A673 (cell line): ENCODE measurements at regions not wholly inside any gene's neighbourhood (a gene's known extent, or its start where the extent isn't known, plus 50 kb on each side); places are given as distances from the start of the nearest gene placed in this dataset.

Source experiments
- CTCF ChIP-seq: fragments of 300-800, 200-600 bp; sonication (generic); conservative IDR thresholded peaks from 2 replicates; pipeline ENCODE4 v1.5.1; 2017; ENCODE audit warnings: low read depth, mild to moderate bottlenecking, antibody characterized with exemption, low read length, moderate library complexity, mixed read lengths
- EZH2 ChIP-seq: fragments of 200-600 bp; sonication (generic); IDR thresholded peaks from 2 replicates; pipeline ENCODE4 v1.6.1; 2017; ENCODE audit warnings: borderline replicate concordance, low read depth, mild to moderate bottlenecking, mixed read lengths, antibody characterized with exemption, low read length; ENCODE audit not compliant: poor library complexity, severe bottlenecking

DNA sequence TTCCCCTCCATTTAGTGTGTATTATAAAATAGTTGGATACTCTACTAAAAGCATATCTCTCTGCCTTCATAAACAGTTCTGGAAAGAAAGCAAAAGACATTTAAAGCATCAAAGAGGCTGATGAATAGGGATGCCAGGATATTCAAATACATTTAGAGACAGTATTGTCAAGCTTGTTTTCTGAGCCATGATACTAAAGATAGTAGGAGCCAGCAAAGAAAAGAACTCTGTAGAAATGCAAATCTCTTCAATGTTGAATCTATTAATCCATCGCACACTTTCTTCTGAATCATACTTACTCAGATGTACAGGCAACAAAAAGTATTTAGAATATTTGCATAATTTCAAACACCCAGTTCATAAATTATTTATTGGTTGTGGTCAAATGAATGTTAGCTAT, 207.1 kb upstream of the MEF2C start:
- no peak for TF ChIP-seq EZH2
- no peak for TF ChIP-seq CTCF
